NCI-H2029 (cell line): ENCODE measurements at regions not wholly inside any gene's neighbourhood (a gene's known extent, or its start where the extent isn't known, plus 50 kb on each side); places are given as distances from the start of the nearest gene placed in this dataset.
"Not testable (repeated sequence)": the region's sequence is repeated elsewhere in the genome, so short reads cannot be mapped to it uniquely, and the experiment has no call there.

ENCODE experiments used
- DNase-seq: peaks from one replicate; lab custom pipeline; 2025; lab: John Stamatoyannopoulos, UW

DNA sequence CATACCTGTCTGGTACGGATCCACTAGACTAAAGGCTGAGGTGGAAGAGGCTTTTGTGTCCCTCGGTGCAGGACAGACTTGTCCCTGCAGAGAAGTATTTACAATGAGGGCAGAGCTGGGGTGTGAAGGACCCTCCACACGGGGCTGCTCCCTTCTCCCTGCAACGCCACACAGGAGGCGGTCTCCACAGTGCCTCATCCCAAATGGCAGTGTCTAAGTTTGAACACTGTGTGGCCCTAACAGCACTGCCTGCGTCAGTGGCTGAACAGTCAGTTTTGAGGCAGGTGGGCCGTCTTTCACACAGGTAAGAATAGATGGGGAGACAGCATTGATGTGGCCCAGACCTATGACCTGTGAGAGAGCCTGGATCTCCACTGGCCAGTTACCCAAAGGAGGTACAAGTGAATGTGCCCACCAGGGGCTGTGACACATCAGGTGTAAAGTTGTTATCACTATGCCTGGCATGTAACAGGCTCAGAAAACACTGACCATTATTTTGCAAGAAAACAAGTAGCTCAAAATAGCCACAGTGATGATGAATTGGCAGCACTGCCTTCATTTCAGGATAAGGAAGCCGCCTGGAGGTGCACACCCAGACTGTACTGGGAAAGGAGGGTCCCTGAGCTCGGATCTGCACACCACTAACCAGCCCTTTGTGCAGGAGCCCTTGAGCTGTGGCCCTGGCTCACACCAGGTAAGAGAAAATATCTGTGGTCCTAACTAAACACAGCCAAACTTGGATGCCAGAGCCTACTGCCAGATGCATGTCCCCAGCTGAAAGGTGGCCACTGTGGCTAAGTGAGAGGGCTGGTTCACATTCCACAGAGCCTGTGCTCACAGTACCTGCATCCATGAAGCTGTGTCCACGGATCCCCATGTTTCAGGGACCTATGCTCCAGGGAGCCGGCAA is 246.7 kb downstream of the DLL1 start:
- DNase-seq, result no peak

DNA sequence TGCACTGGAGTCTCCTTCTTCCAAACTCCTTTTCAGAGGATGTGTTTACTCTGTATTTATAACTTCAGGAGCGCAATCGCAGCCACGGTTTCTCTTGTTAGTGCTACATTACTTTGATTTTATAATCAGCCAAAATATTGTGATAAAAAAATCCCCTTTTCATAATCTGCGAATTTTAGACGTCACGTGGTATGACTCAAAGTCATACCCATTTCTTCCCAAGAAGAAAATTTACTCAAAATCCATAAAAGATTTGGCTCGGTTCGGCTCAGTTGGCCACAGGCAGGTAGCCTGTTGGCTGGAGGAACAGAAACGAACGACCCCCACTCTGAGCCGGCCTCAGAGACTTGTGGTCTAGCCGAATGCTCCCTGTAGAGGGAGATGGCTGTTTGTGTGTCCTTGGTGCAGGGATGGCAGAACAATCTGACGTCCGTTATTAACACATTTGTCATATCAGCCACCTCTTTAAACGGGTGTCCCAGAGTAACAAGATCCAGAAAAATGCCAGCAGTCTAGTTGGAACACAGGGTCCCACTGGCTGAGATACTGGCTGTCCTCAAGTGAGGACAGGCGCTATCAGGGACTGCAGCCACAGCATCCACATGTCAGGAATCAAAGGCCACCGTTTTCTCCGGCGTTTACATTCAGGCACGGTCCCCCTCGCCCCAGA is 247.6 kb downstream of the DLL1 start:
- DNase-seq, result no peak

DNA sequence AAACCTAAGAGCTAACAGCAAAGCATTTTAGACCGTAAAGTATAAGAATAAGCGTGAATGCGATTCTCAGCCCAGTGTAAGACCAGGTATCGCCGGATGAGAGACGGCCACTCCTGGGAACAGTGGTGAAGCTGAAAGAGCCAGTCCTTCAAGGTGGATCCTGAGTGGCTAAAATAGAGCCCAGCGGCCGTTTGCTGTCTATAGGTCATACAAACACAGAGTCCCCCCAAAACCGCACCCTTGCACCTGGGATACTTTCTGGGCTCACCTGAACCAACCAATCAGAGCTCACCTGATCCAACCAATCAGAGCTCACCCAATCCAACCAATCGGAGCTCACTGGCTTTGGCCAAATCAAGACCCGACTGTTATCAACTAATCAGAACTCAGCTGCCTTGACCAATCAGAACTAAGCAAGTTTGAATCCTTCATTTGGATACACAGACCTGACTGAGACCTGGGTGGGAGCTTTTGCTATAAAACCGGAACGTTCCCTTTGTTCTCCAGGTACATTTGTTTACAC is 248.2 kb downstream of the DLL1 start:
- DNase-seq, result no peak

DNA sequence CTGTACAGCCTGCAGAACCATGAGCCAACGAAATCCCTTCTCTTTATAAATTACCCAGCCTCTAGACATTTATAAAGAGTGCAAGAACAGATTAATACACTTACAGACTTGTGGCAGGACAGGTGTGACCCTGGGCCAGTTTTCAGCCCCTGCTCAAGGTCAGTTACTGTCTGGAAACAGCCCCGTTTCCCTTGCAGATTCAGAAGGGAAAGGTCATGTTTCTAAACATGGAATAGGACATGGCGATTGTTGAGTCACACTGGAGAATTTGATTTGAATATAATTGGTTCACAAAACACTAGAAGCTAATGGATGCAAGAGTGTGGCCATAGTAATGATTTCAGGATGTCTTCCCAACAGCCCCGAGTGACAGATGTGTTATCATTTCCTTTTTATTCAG is 248.8 kb downstream of the DLL1 start:
- no peak for DNase-seq

DNA sequence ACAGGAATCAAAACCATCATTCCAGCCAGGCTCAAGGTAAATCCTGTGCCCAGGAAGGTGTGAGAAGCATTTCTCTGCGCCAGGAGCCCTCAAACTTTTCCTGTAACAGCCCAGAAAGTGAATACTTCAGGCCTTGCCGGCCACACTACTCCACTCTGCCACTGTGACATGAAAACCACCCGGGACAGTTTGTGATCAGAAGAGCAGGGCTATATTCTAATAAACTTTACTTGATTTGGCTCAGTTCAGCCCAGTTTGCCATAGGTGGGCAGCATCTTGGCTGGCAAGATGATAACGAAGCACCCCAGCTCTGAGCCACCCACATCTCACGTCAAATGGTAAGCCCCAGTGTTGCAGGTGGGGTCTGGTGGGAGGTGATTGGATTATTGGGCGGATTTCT is 249.4 kb downstream of the DLL1 start:
- no peak for DNase-seq

DNA sequence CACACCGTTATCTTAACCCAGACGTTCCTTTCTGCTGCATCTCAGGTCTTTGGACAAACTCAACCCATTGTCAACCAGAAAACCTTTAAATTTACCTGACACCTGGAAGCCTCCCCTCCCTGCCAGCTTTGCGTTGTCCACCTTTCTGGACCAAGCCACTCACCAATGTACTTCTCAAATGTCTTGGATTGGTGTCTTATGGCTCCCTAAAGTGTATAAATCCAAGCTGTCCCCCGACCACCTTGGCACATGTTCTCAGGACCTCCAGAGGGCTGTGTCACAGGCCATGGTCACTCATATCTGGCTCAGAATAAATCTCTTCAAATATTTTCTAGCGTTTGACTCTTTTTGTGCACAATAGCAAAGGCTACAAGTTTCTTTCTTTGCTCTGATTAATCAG is 250.0 kb downstream of the DLL1 start:
- no peak for DNase-seq

DNA sequence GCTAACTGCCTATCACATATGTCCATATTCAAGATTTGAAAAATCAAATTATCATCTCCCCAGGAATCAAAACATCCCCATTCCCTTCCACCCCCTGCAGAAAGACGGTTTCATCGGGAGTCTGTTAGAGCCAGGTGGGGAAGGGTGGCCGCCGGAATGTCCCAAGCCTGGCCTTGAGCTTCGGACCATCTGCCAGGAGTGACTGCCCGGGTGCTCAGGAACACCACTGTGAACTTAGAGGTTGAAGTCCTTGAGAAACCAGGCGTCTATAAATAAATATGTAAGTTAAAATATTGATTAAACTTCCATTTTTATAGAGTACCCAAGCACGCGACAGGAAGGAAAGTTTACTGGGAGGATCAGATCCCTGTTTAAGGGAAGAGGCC is 250.8 kb downstream of the DLL1 start:
- no peak for DNase-seq

DNA sequence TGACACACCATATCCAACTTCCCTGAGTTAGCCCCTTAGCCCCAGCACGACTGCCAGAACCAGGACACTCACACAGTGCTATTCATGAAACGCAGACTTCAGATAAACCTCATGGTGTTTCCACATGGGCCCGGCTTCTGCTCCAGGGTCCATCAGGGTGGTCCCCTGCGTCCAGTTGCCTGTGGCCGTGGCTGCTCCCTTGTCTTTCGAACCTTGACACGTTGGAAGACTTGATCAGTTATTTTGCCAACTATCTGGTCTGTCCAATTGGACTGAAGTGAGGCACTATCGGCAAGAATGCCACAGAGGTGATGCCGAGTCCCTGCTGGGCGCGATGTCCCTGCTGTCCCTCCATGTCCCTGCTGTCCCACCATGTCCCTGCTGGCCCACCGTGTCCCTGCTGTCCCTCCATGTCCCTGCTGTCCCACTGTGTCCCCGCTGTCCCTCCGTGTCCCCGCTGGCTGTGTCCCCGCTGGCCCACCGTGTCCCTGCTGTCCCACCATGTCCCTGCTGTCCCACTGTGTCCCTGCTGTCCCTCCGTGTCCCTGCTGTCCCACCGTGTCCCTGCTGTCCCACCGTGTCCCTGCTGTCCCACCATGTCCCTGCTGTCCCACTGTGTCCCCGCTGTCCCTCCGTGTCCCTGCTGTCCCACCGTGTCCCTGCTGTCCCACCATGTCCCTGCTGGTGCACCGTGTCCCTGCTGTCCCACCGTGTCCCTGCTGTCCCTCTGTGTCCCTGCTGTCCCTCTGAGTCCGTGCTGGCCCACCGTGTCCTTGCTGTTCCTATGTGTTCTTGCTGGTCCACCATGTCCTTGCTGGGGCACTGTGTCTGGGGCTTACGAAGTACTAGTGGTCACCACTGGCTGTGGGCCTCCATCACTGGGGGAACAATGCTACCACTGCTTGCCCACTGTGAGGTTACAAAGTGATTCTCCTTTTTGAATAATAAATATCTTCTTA is 251.4 kb downstream of the DLL1 start:
- DNase-seq, result no peak

DNA sequence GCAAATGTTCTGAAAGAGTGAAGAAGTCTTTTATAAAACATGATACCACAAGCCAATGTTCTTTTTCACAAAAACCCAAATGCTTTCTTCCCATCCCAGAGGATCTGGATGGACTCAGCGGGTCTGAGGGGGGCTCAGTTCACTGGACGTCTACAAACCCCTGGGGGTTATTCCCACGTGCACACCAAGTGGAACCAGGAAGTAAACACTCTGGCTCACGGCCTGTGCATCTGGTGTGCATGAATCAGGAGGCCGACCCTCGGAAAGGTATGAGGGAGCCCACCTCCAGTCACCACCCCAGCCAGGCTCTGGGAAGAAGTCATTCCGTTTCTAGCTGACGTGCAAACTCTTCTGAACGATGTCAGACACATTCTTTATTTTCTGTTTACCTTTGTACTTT is 252.2 kb downstream of the DLL1 start:
- no peak for DNase-seq

DNA sequence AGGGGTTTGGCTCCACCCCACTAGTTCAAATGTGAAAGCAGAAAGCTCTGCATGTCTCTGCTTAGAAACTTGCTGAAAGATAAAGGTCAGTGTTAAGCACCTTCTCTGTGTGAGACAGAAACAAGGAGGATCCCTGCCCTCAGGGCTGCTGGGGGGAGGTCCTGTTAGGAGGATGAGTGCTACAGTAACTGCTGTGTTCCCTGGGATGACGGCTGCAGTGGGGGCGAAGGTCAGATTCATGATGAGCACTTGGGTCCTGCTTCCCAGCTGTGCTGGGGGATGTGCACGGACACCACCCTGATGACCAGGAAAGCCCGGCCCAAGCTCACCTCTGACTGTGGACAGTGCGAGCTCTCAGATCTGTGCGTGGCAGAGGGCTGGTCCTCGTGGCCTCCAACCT is 252.6 kb downstream of the DLL1 start:
- DNase-seq, result no peak

DNA sequence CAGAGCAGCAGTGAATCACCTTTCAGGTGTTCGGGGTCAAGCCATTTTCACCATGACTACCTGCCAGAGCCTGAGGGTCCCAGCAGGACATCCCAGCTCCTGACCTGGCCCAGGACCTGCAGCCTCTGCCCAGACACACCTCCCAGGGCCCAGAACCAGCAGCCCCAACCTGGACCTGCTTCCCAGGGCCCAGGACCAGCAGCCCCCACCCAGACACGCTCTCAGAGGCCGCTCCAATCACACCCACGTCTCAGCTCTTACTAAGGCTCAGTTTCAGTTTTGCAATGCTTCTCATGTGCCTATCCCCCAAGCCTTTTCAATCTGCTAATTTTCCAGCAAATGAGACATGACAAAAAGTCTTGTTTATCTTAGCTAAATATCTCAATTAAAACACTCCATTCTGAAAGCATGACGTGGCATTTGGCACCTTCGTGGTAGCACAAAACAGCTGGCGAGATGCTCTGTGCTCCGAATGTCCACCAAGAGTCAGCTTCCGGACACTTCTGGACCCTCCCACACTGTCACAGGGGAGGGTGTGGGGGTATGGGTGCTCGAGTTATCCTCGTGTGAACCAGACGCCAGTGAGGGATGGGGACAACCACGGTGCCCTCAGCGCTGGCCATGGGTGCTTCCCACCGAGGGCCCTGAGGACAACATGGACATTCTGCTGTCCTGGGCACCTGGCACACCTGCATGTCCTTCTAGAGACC is 253.2 kb downstream of the DLL1 start:
- DNase-seq, result no peak

DNA sequence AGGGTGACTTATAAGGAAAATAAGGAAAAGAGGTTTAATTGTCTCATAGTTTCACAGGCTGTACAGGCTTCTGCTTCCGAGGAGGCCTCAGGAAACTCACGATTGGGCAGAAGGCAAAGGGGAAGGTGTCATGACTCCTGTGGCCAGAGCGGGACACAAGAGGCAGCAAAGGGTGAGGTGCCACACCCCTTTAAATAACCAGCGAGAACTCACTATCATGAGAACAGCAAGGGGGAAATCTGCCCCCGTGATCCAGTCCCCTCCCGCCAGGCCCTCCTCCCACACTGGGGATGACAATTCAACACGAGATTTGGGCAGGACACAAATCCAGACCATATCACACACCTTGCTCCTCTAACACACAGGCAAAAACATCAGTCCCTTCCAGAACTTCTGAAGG is 254.0 kb downstream of the DLL1 start:
- DNase-seq, result no peak

DNA sequence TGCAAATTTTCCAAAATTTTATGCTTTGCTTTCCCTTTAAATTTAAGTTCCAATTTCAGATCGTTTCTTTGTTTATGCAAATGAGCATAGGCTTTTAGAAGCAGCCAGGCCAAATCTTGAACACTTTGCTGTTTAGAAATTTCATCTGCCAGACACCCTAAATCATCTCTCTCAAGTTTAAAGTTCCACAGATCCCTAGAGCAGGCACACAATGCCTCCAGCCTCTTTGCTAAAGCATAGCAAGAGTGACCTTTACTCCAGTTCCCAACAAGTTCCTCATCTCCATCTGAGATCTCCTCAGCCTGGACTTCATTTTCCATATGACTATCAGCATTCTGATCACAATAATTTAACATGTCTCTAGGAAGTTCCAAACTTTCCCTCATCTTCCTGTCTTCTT is 254.5 kb downstream of the DLL1 start:
- not testable (repeated sequence) for DNase-seq

DNA sequence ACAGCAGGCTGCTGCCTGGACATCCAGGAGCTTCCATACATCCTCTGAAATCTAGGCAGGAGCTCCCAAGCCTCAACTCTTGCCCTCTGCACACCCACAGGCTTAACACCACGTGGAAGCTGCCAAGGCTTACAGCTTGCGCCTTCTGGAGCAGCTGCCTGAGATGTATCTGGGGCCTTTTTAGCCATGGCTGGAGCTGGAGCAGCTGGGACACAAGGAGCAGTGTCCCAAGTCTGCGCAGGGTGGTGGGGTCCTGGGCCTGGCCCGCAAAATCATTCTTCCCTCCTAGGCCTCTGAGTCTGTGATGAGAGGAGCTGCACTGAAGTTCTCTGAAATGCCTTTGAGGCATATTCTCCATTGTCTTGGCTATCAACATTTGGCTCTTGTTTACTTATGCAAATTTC is 255.0 kb downstream of the DLL1 start:
- DNase-seq, result no peak

DNA sequence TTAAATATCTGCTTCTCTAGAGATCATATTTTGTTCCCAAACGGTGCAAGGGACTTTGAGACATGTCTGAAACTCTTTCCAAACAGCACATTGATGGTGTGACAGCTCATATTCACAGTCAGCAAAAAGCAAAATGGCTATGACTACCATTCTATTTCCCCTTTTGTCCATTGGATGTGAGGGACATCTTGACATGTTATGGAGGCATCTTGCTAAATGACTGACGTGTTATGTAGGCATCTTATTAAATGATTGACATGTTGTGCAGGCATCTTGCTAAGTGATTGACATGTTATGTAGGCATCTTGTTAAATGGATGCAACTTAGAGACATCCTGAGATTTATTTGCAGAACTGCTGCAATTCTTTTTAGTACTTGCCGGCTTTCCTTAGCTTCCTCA is 255.8 kb downstream of the DLL1 start:
- no peak for DNase-seq

DNA sequence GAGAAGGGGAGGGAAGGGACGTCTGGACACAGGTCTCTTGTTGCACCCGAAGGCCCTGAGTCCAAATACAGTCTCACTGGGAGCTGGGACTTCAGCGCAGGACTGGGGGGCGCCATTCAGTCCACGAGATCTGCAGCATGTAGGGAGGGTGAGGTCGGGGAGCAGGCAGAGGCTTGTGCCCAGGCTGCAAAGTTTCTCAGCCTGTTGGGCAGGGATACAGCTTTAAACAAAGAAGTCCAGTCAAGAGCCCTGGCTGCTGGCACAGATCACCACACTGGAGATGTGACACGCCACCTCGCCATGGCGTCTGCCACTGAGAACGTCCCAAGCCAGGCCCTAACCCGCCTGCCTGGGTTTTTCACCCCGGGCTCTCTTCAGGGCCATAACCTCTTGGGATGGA is 256.6 kb downstream of the DLL1 start:
- no peak for DNase-seq

DNA sequence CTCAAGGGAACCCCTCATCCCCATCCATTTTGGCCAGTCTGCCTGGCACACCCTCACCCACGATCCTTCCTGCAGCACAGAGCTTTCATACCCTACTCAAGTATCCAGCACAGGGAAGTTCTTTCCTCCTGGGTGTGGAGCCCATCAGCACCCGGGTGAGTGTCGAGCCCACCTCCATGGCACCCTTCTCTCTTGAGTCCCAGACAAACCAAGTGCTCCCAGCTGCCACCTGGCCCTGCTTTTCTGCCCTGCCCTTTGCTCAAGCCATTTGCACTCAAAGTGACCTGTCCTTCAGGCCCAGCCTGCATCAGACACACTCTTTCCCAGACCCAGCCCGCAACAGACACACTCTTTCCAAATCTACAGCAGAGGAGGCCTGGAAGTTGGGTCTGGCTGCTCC is 257.2 kb downstream of the DLL1 start:
- no peak for DNase-seq

DNA sequence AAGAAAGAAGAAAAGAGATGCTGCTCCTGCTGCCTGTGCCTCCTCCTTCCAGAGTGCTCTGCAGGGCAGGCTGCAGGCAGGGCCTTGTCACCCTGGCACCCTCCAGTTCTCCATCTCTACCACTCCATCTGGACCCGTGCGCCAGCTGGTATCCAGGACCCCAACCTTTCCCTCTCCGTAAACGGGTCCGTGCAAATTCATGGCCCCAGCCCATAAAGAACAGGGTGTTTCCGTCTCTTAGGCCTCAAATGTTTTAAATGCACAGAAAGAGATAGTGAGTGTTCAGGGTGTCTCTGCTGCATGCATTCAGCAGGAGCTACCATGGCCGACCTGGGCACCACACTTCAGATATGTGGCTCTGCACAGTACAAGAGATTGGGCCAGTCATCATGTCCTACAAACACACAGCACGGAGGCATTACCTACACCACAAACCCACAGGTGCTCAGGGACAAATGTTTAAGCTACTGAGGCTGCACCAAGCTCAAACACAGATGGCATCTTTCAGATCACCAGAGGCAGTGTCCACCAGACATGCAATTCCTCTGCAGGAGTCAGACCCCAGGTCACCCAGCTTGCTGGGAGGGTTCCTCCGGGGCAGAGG is 258.1 kb downstream of the DLL1 start:
- no peak for DNase-seq

DNA sequence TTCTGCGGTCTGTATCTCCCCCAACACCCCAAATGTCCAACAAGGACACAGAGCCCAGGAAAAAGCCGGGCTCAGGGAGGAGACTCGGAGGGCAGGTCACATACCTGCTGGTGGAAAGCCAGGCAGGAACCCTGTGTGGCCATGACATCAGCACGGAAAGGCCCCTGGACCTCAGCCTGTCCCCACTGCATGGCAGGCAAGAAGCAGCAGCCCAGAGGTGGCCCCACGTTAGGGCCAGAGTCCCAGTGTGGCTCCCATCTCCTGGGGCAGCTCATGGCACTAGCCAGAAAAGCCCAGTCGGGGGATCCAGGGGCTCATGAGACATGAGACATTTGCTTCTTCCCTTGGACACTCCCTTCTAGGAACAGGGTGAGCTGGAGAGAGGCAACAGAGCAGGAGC is 258.7 kb downstream of the DLL1 start:
- DNase-seq, result no peak

DNA sequence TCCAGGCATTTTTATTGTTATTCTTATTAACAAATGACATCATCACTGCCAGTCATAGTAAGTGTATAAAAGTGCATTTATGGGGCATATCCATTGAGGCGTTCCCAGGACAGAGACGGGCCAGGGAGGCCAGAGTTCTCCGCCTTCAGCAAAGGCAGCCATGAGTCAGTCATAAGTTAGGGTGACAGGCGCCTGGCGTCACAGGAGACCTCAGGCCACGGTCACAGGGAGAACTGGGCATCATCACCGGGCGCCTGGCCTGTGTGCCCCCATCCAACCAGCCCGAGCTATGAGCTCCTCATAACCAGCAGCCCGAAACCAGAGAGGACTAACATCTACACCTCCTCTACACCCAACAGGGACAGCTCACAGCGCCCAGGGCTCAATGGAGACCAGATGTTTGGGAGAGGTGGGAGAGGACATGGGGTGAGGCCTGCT is 259.2 kb downstream of the DLL1 start:
- DNase-seq, result no peak

DNA sequence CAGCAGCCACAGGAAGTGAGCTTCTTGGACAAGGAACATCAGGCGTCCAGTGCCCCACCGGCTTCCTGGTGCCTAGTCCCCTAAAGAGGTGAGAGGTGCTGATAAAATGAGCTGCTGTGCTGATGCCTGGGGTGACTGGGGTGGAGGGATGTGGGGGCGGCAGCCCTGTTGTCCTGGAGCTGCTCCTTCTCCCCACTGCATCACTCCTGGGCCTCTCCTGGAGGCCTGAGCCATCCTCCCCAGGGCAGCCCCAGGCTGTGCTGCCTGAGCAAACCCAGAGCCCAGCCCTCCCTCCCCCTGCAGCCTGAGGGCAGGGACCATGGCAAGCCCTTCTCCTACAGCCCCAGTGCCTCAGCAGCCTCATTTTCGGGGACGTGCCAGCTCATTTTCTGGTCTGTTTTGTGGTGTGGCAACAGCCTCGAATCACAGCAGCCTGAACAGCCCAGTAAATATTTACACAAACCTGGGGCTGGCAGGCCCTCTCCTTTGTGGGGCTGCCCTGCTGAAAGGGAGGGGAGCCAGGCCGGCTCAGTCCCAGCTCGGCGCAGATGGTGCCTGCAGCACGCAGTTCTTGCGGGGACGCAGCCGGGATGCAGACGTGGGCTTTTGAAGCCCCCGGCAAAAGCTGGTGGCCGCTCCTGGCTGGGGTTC is 259.9 kb downstream of the DLL1 start:
- DNase-seq, result peak; percentile 60
